Trophoblast cell (in vitro differentiated cells and primary cell): ENCODE measurements at regions not wholly inside any gene's neighbourhood (a gene's known extent, or its start where the extent isn't known, plus 50 kb on each side); places are given as distances from the start of the nearest gene placed in this dataset.
A peak's percentile ranks its signal among the peaks of the same experiment; 100 is the strongest.

Experiments
- DNase-seq, 2 donors: peaks; one replicate each; pipeline ENCODE4 v3.0.0-alpha.2; 2016
- H2AFZ ChIP-seq: 2 replicates; pipeline ENCODE4 v1.6.1; 2013; ENCODE audit warnings: low read length, moderate library complexity, mild to moderate bottlenecking; ENCODE audit not compliant: insufficient read depth, poor library complexity
- H2AK5ac ChIP-seq: 2 replicates; pipeline ENCODE4 v1.6.1; 2013; ENCODE audit warnings: mild to moderate bottlenecking, low read length
- H2BK120ac ChIP-seq: 2 replicates; pipeline ENCODE4 v1.6.1; 2013; ENCODE audit warnings: low read length, mild to moderate bottlenecking, moderate library complexity; ENCODE audit not compliant: insufficient read depth, poor library complexity
- H2BK12ac ChIP-seq: 2 replicates; pipeline ENCODE4 v1.6.1; 2013; ENCODE audit warnings: mild to moderate bottlenecking, low read length, moderate library complexity
- H2BK5ac ChIP-seq: 2 replicates; pipeline ENCODE4 v1.6.1; 2013; ENCODE audit warnings: low read length, low read depth, moderate library complexity, mild to moderate bottlenecking; ENCODE audit not compliant: poor library complexity
- H3K14ac ChIP-seq: 2 replicates; pipeline ENCODE4 v1.6.1; 2013; ENCODE audit warnings: mild to moderate bottlenecking, low read length
- H3K18ac ChIP-seq: 2 replicates; pipeline ENCODE4 v1.6.1; 2013; ENCODE audit warnings: mild to moderate bottlenecking, low read length
- H3K23ac ChIP-seq: 2 replicates; pipeline ENCODE4 v1.6.1; 2013; ENCODE audit warnings: low read length
- H3K27ac ChIP-seq: 2 replicates; pipeline ENCODE4 v1.5.1; 2013; ENCODE audit warnings: low read depth, mild to moderate bottlenecking, inconsistent platforms, low read length, moderate library complexity
- H3K27me3 ChIP-seq: 2 replicates; pipeline ENCODE4 v1.6.1; 2013; ENCODE audit warnings: inconsistent platforms, mild to moderate bottlenecking, low read length, moderate library complexity; ENCODE audit not compliant: insufficient read depth
- H3K36me3 ChIP-seq, 2 experiments: 1 replicate in 1 of 2; 2 replicates in 1 of 2; pipeline ENCODE4 v1.6.1; 2013; ENCODE audit warnings: low read length in 2 of 2, mild to moderate bottlenecking in 2 of 2, moderate library complexity in 1 of 2; ENCODE audit not compliant: insufficient read depth in 2 of 2, control insufficient read depth in 1 of 2
- H3K4ac ChIP-seq: 2 replicates; pipeline ENCODE4 v1.6.1; 2013; ENCODE audit warnings: low read depth, mild to moderate bottlenecking, low read length, moderate library complexity
- H3K4me1 ChIP-seq, 2 experiments: 1 replicate in 1 of 2; 2 replicates in 1 of 2; pipeline ENCODE4 v1.6.1; 2013; ENCODE audit warnings: low read length in 2 of 2, mild to moderate bottlenecking in 2 of 2, moderate library complexity in 1 of 2; ENCODE audit not compliant: insufficient read depth in 2 of 2, control insufficient read depth in 1 of 2
- H3K4me2 ChIP-seq: 2 replicates; pipeline ENCODE4 v1.6.1; 2013; ENCODE audit warnings: inconsistent platforms, mild to moderate bottlenecking, low read length, moderate library complexity
- H3K4me3 ChIP-seq: 2 replicates; pipeline ENCODE4 v1.5.1; 2013; ENCODE audit warnings: mild to moderate bottlenecking, low read depth, low read length, inconsistent platforms
- H3K79me1 ChIP-seq: one replicate; pipeline ENCODE4 v1.6.1; 2013; ENCODE audit warnings: low read length
- H3K79me2 ChIP-seq: 2 replicates; pipeline ENCODE4 v1.6.1; 2013; ENCODE audit warnings: low read length, mild to moderate bottlenecking; ENCODE audit not compliant: control insufficient read depth, insufficient read depth, poor library complexity
- H3K9ac ChIP-seq: 2 replicates; pipeline ENCODE4 v1.6.1; 2013; ENCODE audit warnings: mild to moderate bottlenecking, low read length
- H3K9me3 ChIP-seq: 2 replicates; pipeline ENCODE4 v1.6.1; 2013; ENCODE audit warnings: low read depth, mild to moderate bottlenecking, control low read depth, inconsistent platforms, low read length; ENCODE audit not compliant: insufficient read depth
- H4K12ac ChIP-seq: 2 replicates; pipeline ENCODE4 v1.6.1; 2013; ENCODE audit warnings: low read depth, mild to moderate bottlenecking, low read length, moderate library complexity
- H4K8ac ChIP-seq: 2 replicates; pipeline ENCODE4 v1.6.1; 2013; ENCODE audit warnings: low read depth, mild to moderate bottlenecking, low read length, moderate library complexity
- H4K91ac ChIP-seq: one replicate; pipeline ENCODE4 v1.6.1; 2013; ENCODE audit warnings: low read depth, mild to moderate bottlenecking, low read length, moderate library complexity
- WGBS: extraction: QIAGEN DNeasy Blood & Tissue Kit; methylation state at CpG from one replicate; pipeline ENCODE4 v1.1.7; 2013; ENCODE audit warnings: missing lambda C conversion rate; ENCODE audit not compliant: insufficient read length, insufficient coverage; ENCODE audit errors: extremely low coverage; 5-methylcytosine and 5-hydroxymethylcytosine counted together

DNA sequence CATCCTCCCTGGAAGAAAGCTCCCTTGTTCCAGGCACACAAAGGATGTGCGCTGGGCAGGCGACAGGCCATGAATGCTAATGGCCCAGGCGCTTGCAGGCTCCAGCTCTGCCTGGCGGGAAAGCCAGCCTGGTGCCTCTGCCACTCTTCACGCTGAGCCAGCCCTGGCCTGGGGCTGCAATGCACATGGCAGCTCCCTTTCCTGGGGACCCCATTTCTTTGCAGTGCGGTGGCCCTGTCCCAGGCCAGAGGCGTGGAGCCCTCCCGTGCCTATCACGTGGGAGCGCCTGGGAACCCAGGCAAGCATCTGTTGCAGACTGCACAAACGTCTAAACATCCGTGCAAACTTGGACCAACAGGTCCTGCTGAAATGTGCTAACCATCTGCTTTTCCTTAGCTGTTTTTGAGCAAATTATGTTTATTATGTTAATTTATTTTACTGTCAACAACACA lies 152.1 kb upstream of the LYZL2 start:
- no peak overlapping the region for H4K12ac ChIP-seq
- H2BK5ac ChIP-seq: no peak overlapping the region
- H3K79me2 ChIP-seq: no peaks in the 10 kb centered on the region
- H3K4me1 ChIP-seq: peaks cover 15% of the 10 kb centered on the region in 2 experiments
- H2BK12ac ChIP-seq: peak overlapping the region; percentile 2
- no peak for DNase-seq
- peaks cover 10% of the 10 kb centered on the region for H3K79me1 ChIP-seq
- no peak overlapping the region for H2AK5ac ChIP-seq
- H3K23ac ChIP-seq: no peak overlapping the region
- no peak overlapping the region for H3K4me3 ChIP-seq
- H3K27me3 ChIP-seq: peaks cover 6% of the 10 kb centered on the region
- no peak overlapping the region for H3K27ac ChIP-seq
- H3K9me3 ChIP-seq: peaks cover 2% of the 10 kb centered on the region
- no peaks in the 10 kb centered on the region for H3K36me3 ChIP-seq
- H3K18ac ChIP-seq: no peak overlapping the region
- H3K4me2 ChIP-seq: no peak overlapping the region
- no peak overlapping the region for H3K9ac ChIP-seq
- H3K14ac ChIP-seq: no peak overlapping the region
- no CpG with 5 or more reads among the region's 12 CpGs for WGBS
- no peak overlapping the region for H4K91ac ChIP-seq
- no peak overlapping the region for H2AFZ ChIP-seq
- H4K8ac ChIP-seq: no peak overlapping the region
- no peak overlapping the region for H3K4ac ChIP-seq
- no peak overlapping the region for H2BK120ac ChIP-seq

DNA sequence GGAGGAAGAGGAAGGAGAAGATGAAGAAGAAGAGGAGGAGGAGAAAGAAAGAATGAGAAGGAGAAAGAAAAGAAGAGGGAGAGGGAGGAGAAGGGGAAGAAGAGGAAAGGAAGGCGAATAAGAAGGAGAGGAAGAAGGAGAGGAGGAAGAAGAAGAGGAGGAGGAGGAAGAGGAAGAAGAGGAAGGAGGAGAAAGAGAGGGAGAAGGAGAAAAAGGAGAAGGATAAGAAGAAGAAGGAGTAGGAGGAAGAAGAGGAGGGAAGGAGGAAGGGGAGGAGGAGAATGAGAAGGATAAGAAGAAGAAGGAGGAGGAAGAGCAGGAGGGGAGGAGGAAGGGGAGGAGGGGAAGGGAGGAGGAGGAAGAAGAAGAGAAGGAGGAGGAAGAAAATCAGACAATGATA lies 149.2 kb upstream of the LYZL2 start:
- WGBS: 100% methylated on average over 1 of the region's 1 CpG
- H3K9ac ChIP-seq: no peak overlapping the region
- no peak overlapping the region for H3K4me3 ChIP-seq

DNA sequence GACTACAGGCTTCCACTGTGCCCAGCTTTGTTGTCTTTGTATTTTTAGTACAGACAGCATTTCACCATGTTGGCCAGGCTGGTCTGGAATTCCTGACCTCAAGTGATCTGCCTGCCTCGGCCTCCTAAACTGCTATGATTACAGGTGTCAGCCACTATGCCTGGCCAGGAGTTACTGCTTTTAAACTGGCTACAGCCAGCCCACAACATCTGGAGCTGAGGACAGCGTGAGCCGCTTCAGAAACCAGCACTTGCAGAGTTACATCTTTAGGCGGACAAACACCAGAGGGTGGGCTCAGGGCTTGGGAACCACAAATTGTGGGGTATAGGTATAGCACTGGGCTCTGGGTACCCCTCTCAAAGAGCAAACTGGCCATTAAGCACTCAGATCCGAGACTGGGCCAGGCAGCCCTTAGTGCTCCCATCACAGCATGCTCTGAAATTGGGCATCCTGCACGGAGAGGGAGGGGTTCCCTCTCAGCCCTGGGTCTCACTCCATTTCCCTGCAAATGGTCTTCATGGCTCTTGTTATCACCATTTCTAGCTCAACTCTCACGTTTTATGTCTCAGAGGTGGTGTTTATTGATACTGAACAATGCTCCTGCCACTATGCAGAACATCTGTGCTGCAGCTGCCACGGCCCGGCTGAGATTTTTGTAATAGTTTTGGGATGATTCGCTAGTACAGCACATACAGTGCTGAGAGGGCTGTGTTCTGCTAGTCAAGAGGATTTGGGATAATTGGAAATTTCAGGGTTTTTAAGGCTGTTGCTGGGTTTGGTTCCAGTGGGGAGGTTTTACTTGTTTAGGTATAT lies 146.4 kb upstream of the LYZL2 start:
- Histone ChIP-seq H3K14ac (no peak overlapping the region), H4K91ac (no peak overlapping the region), H3K79me1 (no peaks in the 10 kb centered on the region), H3K4me1 (peaks cover 0 to 4% of the 10 kb centered on the region in 2 experiments), H4K8ac (no peak overlapping the region), H3K18ac (no peak overlapping the region), H2AK5ac (no peak overlapping the region), H3K36me3 (no peaks in the 10 kb centered on the region), H2BK120ac (no peak overlapping the region), H3K23ac (no peak overlapping the region), H3K79me2 (no peaks in the 10 kb centered on the region), H4K12ac (no peak overlapping the region), H2BK12ac (no peak overlapping the region), H3K27me3 (no peaks in the 10 kb centered on the region), H3K9me3 (peaks cover 4% of the 10 kb centered on the region), H3K4ac (no peak overlapping the region), H3K9ac (no peak overlapping the region), H3K4me2 (no peak overlapping the region), H3K4me3 (no peak overlapping the region), H2BK5ac (no peak overlapping the region), H3K27ac (no peak overlapping the region), H2AFZ (no peak overlapping the region)
- WGBS: no CpG with 5 or more reads among the region's 10 CpGs
- peak; percentile 22 to 70 for DNase-seq

More for the DNA sequence above, 149.2 kb upstream of the LYZL2 start:
- Histone ChIP-seq H2AFZ (no peak overlapping the region), H3K9me3 (peaks cover 2% of the 10 kb centered on the region), H3K23ac (no peak overlapping the region), H3K4me1 (peaks cover 12 to 16% of the 10 kb centered on the region in 2 experiments), H4K8ac (no peak overlapping the region), H3K4me2 (no peak overlapping the region), H3K79me2 (no peaks in the 10 kb centered on the region), H3K4ac (no peak overlapping the region), H3K27me3 (no peaks in the 10 kb centered on the region), H3K18ac (no peak overlapping the region), H2AK5ac (no peak overlapping the region), H3K79me1 (peaks cover 10% of the 10 kb centered on the region), H4K91ac (no peak overlapping the region), H4K12ac (no peak overlapping the region), H3K14ac (no peak overlapping the region), H3K27ac (no peak overlapping the region), H2BK120ac (no peak overlapping the region), H3K36me3 (no peaks in the 10 kb centered on the region), H2BK5ac (no peak overlapping the region), H2BK12ac (no peak overlapping the region)
- DNase-seq: no peak

DNA sequence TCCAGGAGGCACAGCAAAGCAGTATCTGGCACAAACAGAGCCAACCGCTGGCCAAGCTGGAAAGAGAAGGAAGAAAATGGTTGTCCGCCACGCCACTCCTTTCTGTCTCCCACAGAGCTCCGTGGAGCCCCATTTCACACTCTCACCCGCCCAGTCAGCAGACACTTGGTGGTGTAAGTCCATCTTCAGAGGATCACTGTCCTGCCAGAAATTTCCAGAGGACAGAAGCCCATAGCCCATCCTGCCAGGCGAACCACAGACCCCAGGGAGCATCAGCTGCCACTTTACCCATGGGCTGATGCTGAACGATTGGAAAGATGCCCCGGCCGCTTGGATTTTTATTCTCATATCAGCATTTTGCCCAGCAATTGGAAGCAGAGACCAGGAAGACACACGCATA lies 144.7 kb upstream of the LYZL2 start:
- H3K18ac ChIP-seq: no peak overlapping the region
- H4K12ac ChIP-seq: no peak overlapping the region
- H3K36me3 ChIP-seq: no peaks in the 10 kb centered on the region
- DNase-seq: no peak
- no peak overlapping the region for H2BK12ac ChIP-seq
- H3K4me3 ChIP-seq: no peak overlapping the region
- no peak overlapping the region for H3K4me2 ChIP-seq
- H3K14ac ChIP-seq: no peak overlapping the region
- no peak overlapping the region for H3K27ac ChIP-seq
- H4K91ac ChIP-seq: no peak overlapping the region
- H2BK5ac ChIP-seq: no peak overlapping the region
- H3K4me1 ChIP-seq: peaks cover 0 to 4% of the 10 kb centered on the region in 2 experiments
- H3K4ac ChIP-seq: no peak overlapping the region
- no peak overlapping the region for H2AFZ ChIP-seq
- no peak overlapping the region for H2BK120ac ChIP-seq
- no peaks in the 10 kb centered on the region for H3K79me1 ChIP-seq
- no peaks in the 10 kb centered on the region for H3K27me3 ChIP-seq
- H3K23ac ChIP-seq: no peak overlapping the region
- H3K79me2 ChIP-seq: no peaks in the 10 kb centered on the region
- no peak overlapping the region for H3K9ac ChIP-seq
- WGBS: no CpG with 5 or more reads among the region's 10 CpGs
- no peak overlapping the region for H2AK5ac ChIP-seq
- peaks cover 10% of the 10 kb centered on the region for H3K9me3 ChIP-seq
- no peak overlapping the region for H4K8ac ChIP-seq
